Dermis microvascular lymphatic vessel endothelial cell (primary cell): ENCODE measurements at regions not wholly inside any gene's neighbourhood (a gene's known extent, or its start where the extent isn't known, plus 50 kb on each side); places are given as distances from the start of the nearest gene placed in this dataset.

Experiments used
- DNase-seq, 2 donors: peaks; one replicate each; pipeline versions ENCODE4 v3.0.0 to v3.0.0-alpha.2; 2010; ENCODE audit warnings: low read depth in 2 of 2

DNA sequence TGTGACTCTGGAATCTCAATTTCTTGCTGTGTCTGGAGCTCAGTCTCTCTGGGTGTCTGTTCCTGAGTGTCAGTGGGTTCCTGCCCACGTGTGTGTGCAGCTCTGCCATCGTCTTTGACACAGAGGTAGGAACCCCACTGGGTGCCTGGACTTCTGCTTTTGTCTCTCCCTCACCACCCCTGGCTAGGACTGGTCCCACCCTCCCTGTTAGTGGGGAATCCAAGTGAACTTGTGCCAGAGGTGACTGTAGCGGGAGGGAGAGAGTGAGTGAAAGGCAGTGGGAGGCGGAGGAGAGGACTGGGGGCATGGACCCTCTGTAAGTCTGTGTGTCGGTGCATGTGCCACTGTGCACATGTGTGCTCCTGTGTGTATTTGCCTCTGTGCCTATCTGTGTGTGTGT, 299.9 kb upstream of the ZMIZ1 start:
- no peak for DNase-seq

DNA sequence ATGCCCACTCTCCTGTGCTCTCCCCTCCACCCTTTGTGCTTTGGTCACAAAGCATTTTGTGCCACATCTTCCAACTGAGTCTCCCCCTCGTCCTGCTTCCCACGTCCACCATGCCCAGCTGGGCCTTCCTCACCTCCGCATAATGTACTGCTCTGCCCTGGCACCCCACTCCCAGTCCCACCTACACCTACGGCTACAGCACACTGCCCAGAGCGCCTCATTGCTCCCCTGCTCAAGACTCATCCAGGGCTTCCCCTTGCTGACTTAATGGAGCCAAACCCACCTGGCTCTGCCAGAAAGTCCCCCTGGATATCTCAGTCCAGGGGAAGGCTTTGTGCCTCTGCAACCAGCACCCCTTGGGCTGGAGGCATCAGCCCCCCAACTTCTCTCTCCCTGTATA, 299.2 kb upstream of the ZMIZ1 start:
- no peak for DNase-seq

DNA sequence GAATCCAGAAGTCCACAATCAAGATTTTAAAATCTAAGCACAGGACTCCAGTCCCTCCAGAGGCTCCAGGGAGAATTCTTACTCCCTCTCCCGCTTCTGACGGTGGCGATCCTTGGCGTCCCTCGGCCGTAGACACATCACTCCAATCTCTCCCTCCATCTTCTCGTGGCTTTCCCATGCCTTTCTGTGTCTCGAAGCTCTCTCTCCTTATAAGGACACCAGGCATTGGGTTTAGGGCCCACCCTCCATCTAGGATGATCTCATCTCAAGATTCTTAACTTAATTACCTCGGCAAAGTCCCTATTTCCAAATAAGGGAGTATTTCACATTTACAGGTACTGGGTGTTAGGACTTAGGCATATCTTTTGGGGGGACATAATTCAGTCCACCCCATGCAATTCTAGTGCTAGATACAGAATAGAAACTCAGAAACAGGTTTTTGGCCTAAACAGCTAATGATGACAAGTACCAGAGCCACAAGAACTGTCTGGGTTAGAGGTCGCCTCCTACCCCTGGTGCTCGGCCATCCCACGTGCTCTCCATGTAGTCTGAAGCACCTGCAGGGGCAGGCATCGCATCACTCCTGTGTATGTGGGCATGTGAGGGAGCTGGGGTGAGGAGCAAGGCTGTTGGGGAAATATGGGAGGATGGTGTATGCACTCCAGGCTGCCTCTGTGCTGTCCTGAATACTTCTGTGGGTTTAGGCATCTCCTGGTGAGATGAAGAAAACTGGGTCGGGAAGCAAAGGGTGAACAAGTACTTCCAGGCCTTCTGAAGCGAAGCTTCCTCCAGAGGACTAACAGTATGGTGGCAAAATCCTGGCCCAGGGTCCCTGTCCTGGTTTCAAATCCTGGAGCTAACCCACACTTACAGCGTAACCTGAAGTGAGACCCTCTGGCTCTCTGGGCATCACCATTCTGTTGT, 298.3 kb upstream of the ZMIZ1 start:
- no peak for DNase-seq

DNA sequence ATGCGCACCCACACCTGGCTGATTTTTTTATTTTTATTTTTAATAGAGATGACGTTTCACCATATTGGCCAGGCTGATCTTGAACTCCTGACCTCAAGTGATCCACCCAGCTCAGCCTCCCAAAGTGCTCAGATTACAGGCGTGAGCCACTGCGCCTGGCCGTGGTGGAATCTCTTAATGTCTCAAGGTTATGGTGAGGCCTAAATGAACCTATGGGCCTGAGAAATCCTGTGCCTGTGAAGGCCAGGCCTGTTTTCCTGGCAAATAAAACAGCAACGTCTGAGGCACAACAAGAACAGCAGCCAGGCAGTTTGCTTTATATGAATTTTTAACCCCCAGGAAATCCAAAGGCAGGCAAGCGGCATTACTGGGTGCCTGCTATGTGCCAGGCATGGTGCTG, 297.5 kb upstream of the ZMIZ1 start:
- no peak for DNase-seq

DNA sequence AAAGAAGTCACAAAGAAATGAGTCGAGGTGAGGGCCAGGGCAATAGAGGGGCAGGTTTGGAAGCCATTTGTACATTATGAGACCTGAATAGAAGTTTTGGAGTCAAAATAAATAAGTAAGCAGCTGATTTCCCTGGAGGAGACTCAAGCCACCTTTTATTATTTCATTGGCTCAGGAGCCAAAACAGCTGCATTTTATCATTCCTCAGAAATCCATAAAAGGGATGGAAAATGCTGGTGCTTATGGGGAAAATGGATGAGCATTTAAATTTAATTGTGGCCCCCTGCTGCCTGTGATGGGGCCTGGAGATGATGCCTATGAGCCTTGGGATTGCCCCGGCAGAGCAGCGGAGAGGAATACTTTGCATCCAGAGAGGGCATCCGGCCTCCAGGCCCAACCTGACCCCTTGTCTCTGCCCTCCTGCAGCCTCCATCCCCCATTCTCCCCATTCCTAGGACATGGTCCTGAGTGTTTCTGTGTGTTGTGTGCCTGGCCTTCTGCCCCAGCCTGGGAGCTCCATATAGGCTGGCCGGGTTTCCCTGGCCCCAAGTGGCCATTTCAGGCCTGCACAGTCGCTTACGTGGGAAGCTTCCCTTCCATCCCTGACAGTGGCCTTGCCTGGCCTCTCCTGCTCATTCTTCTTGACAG, 296.8 kb upstream of the ZMIZ1 start:
- no peak for DNase-seq

DNA sequence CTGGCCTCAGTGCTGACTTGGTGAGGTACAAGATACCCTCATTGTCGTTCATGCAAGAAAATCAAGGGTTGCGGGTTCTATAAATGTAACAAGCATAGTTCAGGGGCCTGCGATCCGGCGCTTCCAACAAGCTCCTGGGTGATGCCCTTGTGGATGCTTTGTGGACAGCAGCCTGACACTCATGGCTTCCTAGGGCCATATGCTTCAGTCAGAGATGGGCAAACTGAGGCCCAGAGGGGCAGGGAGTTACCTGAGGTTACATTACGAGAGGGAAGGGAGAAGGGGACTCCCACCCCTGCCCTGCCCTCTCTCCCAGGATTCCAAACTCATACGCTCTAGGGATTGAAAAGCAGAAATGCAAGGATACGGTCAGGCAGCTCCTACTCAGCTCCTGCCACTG, 296.3 kb upstream of the ZMIZ1 start:
- no peak for DNase-seq

DNA sequence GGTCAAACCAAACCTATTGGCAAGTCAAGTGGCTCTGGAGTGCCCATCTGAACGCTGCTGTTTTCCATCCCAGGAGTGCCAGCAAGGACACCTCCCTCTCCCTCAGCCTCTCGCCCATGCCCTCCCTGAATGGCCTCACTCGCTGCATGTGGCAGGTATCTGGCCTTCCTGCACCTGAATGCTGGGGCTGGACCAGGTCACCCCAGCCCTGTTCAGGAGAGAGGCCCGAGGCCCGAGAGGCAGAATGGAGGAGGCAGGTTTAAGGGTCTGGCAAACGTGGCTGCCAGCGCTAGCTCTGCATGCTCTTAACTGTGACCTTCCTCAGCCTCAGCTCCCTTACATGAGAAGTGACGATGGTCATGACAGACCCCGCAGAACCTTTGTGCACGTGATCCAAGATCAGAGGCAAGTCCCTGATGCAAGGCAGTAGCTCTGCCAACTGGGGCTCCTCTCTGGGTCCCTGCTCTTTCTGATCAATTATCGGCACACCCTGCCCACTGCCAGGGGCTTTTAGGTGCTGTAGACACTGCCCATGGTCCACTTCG, 295.7 kb upstream of the ZMIZ1 start:
- DNase-seq, result no peak

DNA sequence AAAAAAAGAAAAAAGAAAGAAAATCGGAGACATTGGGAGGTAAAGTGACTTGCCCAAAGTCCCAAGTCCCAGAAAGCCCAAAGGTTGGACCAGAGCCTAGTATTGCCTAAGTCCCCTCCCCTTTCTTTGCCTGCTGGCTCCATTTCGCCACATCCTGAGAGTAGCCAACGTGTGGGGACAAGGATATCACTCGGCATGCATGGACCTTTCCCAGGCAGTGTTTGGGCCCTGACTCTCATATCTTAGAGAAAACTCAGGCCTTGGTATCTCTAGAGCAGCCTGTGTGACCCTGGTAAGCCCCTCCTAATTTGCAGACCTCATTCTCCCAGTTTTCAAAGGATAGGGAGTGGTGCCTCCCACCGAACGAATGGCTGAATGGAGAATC, 294.2 kb upstream of the ZMIZ1 start:
- no peak for DNase-seq

DNA sequence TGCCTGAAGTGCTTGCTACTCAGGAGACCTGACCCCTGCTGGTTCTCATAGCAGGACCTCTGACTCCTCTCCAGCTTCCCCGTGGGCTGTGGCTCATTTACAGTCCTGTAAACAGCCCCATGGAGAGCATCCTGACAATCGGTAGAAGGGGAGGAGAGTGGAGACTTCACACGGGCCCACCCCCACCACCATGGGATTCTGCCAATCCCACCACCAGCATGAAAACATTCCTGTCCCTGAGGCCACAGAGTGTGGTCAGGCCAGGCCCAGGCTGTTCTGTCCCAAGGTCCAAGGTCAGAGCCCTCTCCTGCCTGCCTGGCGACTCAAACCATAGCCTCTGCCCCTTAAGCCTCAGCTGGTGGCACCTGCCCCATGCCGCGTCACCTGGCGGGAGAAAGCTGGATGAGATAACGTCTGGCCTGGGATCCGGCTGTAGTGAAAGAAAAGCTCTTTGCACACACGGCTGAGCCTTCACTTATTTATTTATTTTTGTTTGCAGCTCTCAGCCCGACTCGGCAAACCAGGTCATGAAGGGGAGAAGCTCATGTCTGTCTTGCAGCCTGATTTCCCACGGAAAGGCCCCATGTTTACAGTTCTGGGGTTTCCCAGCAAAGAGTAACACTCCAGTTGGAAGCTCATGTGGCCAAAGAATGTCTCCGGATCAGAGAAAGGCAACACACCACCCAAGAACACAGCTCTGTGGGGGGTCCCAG, 293.6 kb upstream of the ZMIZ1 start:
- no peak for DNase-seq

DNA sequence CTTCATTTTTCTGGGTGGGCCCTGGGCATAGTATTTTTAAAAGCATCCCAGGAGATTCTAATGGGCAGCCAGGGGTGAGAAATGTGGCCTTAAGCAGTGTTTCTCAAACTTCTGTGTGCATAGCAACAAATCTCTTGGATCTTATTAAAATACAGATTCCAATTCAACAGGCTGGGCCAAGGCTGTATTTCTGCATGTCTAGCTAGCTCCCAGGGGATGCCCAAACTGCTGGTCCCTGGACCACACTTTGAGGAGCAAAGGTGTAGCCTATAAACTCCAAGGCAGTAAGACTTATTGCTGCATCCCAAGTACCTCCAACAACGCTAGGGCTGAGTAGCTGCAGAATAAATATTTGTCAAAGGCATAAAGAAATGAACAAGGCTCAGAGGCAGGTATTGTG, 292.9 kb upstream of the ZMIZ1 start:
- no peak for DNase-seq

DNA sequence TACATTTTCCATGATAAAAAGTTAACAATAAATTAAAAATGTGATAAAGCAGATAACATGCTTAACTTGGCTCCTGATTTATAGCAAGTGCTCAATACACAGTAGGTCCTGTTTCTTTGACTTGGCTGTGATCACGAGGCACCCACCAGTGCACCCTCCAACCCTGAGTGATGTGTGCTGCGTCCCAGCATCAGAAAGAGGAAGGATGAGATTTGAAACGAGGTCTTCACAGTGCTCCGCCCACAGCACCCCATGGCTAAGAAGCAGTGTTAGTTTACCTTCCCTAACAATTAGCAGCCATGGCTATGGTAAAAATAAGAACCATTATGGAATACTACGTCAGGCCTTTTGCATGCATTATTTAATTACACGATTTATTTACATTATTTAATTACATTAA, 292.0 kb upstream of the ZMIZ1 start:
- DNase-seq, result no peak

DNA sequence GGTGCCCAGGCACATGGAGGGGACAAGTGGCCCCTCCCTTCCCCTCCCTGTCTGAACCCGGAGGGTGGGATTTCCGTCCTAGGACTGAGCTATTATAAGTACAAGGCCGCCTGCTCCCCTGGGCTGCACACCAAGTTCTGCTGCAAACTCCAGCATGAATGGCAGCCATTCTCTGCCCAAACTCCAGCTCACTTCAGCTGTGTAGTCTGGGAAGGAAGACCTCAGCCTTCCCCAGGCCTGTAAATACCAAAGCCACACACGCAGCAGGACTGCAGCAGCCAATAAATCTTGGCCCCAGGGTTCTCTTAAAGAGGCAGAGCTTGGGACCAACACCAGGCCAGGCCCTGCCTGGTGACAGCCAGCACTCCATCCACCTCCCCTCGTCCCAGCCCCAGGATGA, 291.3 kb upstream of the ZMIZ1 start:
- DNase-seq, result no peak

DNA sequence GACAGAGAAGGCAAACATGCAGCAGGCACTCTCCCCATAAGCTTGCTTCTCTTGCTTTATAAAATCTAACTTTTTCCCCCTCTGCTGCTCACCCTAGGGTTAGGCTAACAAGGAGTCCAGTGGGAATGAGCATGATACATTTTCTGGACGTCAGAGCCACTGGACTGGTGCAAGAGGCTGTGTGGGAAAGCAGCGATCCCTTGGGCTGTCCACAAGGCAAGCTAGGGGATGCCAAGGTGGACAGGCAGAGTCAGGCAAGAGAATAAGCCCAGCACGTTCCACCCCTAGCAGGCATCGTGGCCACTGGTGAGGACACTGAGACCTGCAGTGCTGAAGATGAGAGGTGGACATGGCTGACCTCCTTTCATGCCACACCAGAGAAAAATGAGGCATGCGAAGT, 290.9 kb upstream of the ZMIZ1 start:
- DNase-seq, result no peak

DNA sequence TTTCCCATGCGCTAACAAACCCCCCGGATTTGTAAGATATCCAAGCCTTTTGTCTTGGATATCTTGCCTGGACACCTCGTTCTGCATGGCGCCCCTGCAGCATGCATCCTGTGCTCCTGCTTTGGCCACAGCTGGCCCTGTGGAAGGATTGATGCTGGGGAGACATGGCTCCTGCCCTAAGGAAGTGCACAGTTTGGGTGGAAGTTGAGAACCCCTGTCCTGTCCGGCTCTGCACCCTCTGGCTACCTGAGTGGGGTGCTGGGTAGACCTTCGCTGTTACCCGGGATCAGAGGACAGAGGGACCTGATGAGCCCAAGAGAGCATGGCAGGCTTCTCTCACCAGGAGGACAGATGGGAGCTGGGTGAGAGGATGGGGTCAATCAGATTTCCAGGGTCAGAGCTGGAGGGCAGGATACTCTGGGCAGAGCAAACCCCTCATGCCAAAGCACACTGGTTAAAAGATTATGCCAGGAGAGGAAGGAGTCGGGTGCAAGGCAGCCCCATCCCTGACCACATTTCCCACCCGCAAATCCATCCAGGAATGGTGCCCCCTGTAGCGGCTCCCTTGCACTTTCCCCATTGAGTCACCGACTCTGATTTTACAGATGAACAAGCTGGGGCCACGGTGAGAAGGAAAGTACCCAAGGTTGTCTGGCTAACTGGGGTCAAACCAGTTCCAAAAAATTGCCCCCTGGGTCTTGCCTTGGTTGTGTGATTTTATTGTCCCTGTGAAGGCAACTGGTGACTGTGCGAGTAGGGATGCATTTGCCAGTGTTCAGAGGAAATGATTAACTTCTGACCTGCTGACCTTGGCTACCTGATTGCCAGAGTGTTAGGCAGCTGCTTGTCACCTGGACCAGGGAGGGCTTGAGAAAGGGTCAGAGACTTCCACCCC, 290.1 kb upstream of the ZMIZ1 start:
- peak in 1 of 2 donors; percentile 19 for DNase-seq

DNA sequence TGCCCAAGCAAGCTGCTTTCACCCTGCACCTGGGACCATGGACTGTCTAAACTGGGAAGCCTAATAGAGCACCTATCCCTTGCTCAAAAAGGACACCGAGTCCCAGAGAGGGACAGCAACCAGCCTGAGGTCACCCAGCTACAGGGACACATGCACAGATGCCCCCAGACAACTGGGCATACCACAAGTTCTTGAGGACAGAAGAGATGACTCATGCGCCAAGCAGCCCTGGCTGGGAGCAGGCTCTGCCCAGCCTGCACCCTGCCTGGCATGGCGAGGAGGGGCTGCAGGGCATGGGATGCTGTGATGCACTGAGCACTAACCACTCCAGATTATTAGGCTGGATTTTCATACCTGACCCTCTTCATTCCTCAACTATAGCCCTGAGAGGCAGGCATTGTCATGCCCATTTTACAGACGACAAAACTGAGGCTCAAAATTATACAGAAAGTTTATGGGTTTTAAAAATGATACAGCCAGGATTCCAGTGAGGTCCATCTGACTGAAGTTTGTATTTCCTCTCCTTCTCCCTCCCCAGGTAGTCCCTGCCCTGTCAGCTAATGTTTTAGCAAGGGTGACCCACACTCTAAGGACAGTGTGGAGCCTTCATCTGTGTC, 289.3 kb upstream of the ZMIZ1 start:
- DNase-seq, result no peak

DNA sequence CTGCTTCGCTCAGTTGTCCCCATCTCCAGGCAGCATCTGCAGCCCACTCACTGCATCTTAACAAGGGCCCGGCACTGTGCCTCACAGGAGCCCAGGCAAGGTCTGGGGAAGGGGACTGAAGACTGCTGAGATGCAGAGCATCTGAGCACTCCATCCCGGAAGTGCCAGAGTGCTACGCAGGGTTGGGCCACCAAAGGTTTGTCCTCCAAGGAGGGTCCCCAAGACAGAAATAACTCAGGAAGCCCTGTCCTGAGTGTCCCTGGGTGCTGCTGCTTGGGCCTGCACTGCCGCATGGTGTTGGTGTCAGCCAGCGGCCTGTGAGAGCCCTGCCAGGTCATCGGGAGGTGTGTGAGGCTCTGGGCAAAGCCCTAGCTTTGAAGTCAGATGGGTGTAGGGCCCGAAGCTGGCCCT, 288.2 kb upstream of the ZMIZ1 start:
- DNase-seq, result no peak

DNA sequence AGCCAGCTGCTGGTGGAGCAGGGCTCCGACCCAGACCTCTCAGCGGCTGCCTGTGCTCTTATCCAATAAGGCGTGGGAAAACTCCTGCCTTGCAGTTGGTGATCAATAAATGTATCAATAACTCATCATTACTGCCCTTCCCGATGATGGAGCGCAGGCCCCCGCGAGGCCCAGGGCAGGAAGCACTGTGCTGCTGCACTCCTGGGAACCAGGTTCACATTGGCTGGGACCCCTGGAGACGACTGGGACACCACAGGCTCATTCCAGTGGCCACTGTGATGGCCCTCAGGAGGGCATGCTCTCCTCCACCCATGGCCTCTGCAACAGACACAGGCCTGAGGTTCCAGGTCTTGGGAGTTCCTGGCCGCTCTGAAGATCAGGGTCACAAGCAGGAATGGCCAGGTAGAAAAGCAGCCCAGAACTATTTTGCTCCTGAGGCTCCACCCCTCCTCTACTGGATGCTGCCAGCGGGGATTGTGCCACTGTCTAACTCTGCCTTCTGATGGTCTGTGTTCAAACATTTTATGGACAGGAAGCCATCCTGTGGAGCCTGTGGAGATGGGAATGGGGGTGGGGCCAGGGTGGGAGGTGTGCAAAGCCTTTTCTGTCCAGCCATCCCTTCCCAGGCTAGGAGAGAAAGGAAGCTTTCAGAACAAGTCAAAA, 287.4 kb upstream of the ZMIZ1 start:
- DNase-seq, result no peak

DNA sequence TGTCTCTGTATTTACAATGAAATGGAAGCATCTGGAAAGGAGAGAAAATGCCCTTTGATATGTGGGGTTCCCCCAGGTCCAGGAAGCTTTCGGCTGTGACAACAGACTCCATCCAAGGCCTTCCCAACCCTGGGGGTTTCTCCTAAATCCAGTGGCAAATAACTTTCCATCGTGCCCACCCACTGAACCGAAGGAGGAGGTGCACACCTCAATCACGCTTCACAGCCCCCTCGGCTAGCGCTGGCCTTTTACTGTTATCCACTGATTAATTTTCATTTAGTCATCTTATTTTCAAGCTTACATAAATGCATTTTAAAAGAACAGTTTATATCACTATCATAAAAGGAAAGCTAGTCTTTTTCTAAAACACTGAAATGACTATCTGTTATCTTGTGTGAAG, 286.8 kb upstream of the ZMIZ1 start:
- DNase-seq, result no peak

DNA sequence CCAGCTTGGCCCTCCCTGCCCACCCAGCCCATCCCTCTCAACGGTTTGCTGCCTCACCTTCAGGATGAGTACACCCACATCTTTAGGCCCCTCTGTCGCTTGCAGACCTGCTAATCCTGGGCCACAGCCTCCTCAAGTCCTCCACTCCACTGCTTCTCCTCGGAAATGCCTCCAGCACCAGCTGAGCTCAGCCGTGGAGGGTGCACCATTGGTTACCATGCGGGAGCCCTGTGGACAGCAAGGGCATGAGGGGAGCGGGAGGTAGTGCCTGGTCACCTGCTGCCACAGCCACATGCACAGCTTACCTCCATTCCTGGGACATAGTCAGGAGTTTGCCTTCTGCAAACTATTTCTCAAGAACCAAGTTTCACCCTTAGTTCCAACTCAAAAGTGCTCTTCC, 286.3 kb upstream of the ZMIZ1 start:
- no peak for DNase-seq

DNA sequence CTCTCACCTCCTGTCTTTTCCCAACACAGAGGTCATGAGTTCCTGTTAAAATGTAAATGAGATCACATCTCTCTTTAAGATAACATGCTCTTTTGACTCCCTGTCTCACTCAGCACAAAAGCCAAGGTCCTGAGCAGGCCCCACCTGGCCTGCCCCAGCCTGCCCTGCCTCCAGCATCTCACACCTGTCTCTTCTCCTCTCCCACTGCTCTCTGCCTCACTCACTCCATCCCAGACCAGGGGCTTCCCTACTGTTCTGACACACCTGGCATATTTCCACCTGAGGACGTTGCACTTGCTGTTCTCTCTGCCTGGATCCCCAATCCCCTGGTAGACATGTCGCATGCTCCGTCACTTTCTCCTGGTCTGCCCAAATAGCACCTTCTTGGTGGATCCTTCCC, 285.0 kb upstream of the ZMIZ1 start:
- no peak for DNase-seq
